Liver (tissue), 3 donors: ENCODE measurements at regions not wholly inside any gene's neighbourhood (a gene's known extent, or its start where the extent isn't known, plus 50 kb on each side); places are given as distances from the start of the nearest gene placed in this dataset.

Experiments used
- EGR1 ChIP-seq, 2 donors: IDR thresholded peaks; 2 replicates each; pipeline ENCODE4 v1.6.1; 2016 to 2018; ENCODE audit warnings: antibody characterized with exemption in 2 of 2, low read depth in 2 of 2
- REST ChIP-seq: IDR thresholded peaks from 2 replicates; pipeline ENCODE4 v1.6.1; 2016; ENCODE audit warnings: antibody characterized with exemption, mild to moderate bottlenecking
- TF ChIP-seq, protein P1 (sequence below): fragments of 150-350 bp; IDR thresholded peaks from 2 replicates; pipeline ENCODE4 v1.5.1; 2017; ENCODE audit warnings: improper control_type of control experiment, low read depth, low read length; ENCODE audit not compliant: missing input control
- donor health status: healthy.
- donor health status: healthy.

- TF ChIP-seq, protein P1, sequence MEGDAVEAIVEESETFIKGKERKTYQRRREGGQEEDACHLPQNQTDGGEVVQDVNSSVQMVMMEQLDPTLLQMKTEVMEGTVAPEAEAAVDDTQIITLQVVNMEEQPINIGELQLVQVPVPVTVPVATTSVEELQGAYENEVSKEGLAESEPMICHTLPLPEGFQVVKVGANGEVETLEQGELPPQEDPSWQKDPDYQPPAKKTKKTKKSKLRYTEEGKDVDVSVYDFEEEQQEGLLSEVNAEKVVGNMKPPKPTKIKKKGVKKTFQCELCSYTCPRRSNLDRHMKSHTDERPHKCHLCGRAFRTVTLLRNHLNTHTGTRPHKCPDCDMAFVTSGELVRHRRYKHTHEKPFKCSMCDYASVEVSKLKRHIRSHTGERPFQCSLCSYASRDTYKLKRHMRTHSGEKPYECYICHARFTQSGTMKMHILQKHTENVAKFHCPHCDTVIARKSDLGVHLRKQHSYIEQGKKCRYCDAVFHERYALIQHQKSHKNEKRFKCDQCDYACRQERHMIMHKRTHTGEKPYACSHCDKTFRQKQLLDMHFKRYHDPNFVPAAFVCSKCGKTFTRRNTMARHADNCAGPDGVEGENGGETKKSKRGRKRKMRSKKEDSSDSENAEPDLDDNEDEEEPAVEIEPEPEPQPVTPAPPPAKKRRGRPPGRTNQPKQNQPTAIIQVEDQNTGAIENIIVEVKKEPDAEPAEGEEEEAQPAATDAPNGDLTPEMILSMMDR, result no peak
- TF ChIP-seq EGR1 (IDR thresholded peaks at IDR 0.05; ENCODE audit: low read depth in 2 of 2) (no peak), REST (no peak)
These were observed 391.4 kb upstream of the SYT1 start for GRCh38 chr12:78473136-78473535.
